BLaER1 (cell line): ENCODE measurements at regions not wholly inside any gene's neighbourhood (a gene's known extent, or its start where the extent isn't known, plus 50 kb on each side); places are given as distances from the start of the nearest gene placed in this dataset.

Experiments used
- H3K27ac ChIP-seq: shearing (Covaris generic); formaldehyde crosslinking; 2 replicates; pipeline ENCODE4 v1.8.1; 2022
- H3K27me3 ChIP-seq: shearing (Covaris generic); formaldehyde crosslinking; 2 replicates; pipeline ENCODE4 v1.8.1; 2022
- H3K36me3 ChIP-seq: shearing (Covaris generic); formaldehyde crosslinking; 2 replicates; pipeline ENCODE4 v1.8.1; 2022
- H3K4me1 ChIP-seq: shearing (Covaris generic); formaldehyde crosslinking; 2 replicates; pipeline ENCODE4 v1.8.1; 2022
- H3K4me2 ChIP-seq: shearing (Covaris generic); formaldehyde crosslinking; 2 replicates; pipeline ENCODE4 v1.8.1; 2022
- H3K4me3 ChIP-seq: shearing (Covaris generic); formaldehyde crosslinking; 2 replicates; pipeline ENCODE4 v1.8.1; 2022
- H3K9ac ChIP-seq: shearing (Covaris generic); formaldehyde crosslinking; 2 replicates; pipeline ENCODE4 v1.8.1; 2022
- H3K9me3 ChIP-seq: shearing (Covaris generic); formaldehyde crosslinking; 2 replicates; pipeline ENCODE4 v1.8.1; 2022
- H4K20me1 ChIP-seq: shearing (Covaris generic); formaldehyde crosslinking; 2 replicates; pipeline ENCODE4 v1.8.1; 2022
- Cebpa-rat ChIP-seq: shearing (Covaris generic); IDR thresholded peaks from 2 replicates; pipeline ENCODE4 v1.8.1; 2022

- Histone ChIP-seq H3K4me1 (peaks cover 74% of the 10 kb centered on the region), H3K4me2 (peak overlapping the region; percentile 98), H4K20me1 (peaks cover 75% of the 10 kb centered on the region), H3K4me3 (peak overlapping the region; percentile 100), H3K9ac (peak overlapping the region; percentile 96), H3K27ac (peak overlapping the region; percentile 93), H3K36me3 (peaks cover 7% of the 10 kb centered on the region; the same call in 1 of the 2 replicates), H3K9me3 (no peaks in the 10 kb centered on the region), H3K27me3 (no peaks in the 10 kb centered on the region)
- no peak for TF ChIP-seq Cebpa-rat
Measured at GRCh38 chr22:25402160-25402500, 162.3 kb upstream of the GRK3 start.

- peak overlapping the region; percentile 96 for H3K9ac ChIP-seq
- peaks cover 73% of the 10 kb centered on the region for H3K4me1 ChIP-seq
- peak overlapping the region; percentile 93 for H3K27ac ChIP-seq
- H3K4me3 ChIP-seq, result peak overlapping the region; percentile 100
- H3K27me3 ChIP-seq, result no peaks in the 10 kb centered on the region
- no peak for TF ChIP-seq Cebpa-rat
- no peaks in the 10 kb centered on the region for H3K9me3 ChIP-seq
- peaks cover 69% of the 10 kb centered on the region for H4K20me1 ChIP-seq
- H3K4me2 ChIP-seq, result peak overlapping the region; percentile 98
- peaks cover 5% of the 10 kb centered on the region; the same call in 1 of the 2 replicates for H3K36me3 ChIP-seq
Measured at GRCh38 chr22:25402501-25403283, 161.8 kb upstream of the GRK3 start.

GRCh38 chr22:25403284-25403810 is 161.1 kb upstream of the GRK3 start:
- no peak for TF ChIP-seq Cebpa-rat
- Histone ChIP-seq H3K9ac (peak overlapping the region; percentile 96), H3K27ac (peak overlapping the region; percentile 93), H3K9me3 (no peaks in the 10 kb centered on the region), H3K36me3 (no peaks in the 10 kb centered on the region), H3K4me1 (peaks cover 73% of the 10 kb centered on the region), H4K20me1 (peaks cover 63% of the 10 kb centered on the region), H3K4me3 (peak overlapping the region; percentile 100), H3K27me3 (no peaks in the 10 kb centered on the region), H3K4me2 (peak overlapping the region; percentile 98)

GRCh38 chr22:25403811-25404471 is 160.5 kb upstream of the GRK3 start:
- Histone ChIP-seq H3K4me3 (peak overlapping the region; percentile 100), H3K27me3 (no peaks in the 10 kb centered on the region), H4K20me1 (peaks cover 57% of the 10 kb centered on the region), H3K9ac (peak overlapping the region; percentile 96), H3K9me3 (no peaks in the 10 kb centered on the region), H3K4me2 (peak overlapping the region; percentile 98), H3K36me3 (no peaks in the 10 kb centered on the region), H3K4me1 (peaks cover 72% of the 10 kb centered on the region), H3K27ac (peak overlapping the region; percentile 93)
- no peak for TF ChIP-seq Cebpa-rat

GRCh38 chr22:25404556-25404927 is 159.9 kb upstream of the GRK3 start:
- TF ChIP-seq Cebpa-rat, result no peak
- Histone ChIP-seq H3K9ac (peak overlapping the region; percentile 96), H3K4me2 (peak overlapping the region; percentile 98), H3K36me3 (no peaks in the 10 kb centered on the region), H3K9me3 (no peaks in the 10 kb centered on the region), H4K20me1 (peaks cover 51% of the 10 kb centered on the region), H3K27ac (peak overlapping the region; percentile 93), H3K27me3 (no peaks in the 10 kb centered on the region), H3K4me3 (peak overlapping the region; percentile 100), H3K4me1 (peaks cover 72% of the 10 kb centered on the region)

- Histone ChIP-seq H4K20me1 (peaks cover 45% of the 10 kb centered on the region), H3K4me3 (peak overlapping the region; percentile 100), H3K9ac (peak overlapping the region; percentile 96), H3K36me3 (no peaks in the 10 kb centered on the region), H3K27me3 (no peaks in the 10 kb centered on the region), H3K9me3 (no peaks in the 10 kb centered on the region), H3K4me2 (peak overlapping the region; percentile 98), H3K4me1 (peaks cover 65% of the 10 kb centered on the region), H3K27ac (peak overlapping the region; percentile 93)
- no peak for TF ChIP-seq Cebpa-rat
Measured at GRCh38 chr22:25404928-25405816, 159.3 kb upstream of the GRK3 start.

GRCh38 chr22:25405841-25406509 is 158.5 kb upstream of the GRK3 start:
- no peak for TF ChIP-seq Cebpa-rat
- Histone ChIP-seq H3K9ac (peak overlapping the region; percentile 96), H3K36me3 (no peaks in the 10 kb centered on the region), H3K4me1 (peaks cover 62% of the 10 kb centered on the region), H3K9me3 (no peaks in the 10 kb centered on the region), H3K27ac (peak overlapping the region; percentile 93), H3K4me2 (peak overlapping the region; percentile 98), H3K27me3 (no peaks in the 10 kb centered on the region), H3K4me3 (peak overlapping the region; percentile 100), H4K20me1 (peaks cover 37% of the 10 kb centered on the region)

GRCh38 chr22:25406510-25407210 is 157.8 kb upstream of the GRK3 start:
- no peak overlapping the region for H3K9ac ChIP-seq
- no peak overlapping the region for H3K4me3 ChIP-seq
- no peak for TF ChIP-seq Cebpa-rat

More at GRCh38 chr22:25406510-25407210, 157.8 kb upstream of the GRK3 start:
- Histone ChIP-seq H3K36me3 (no peaks in the 10 kb centered on the region), H3K9me3 (no peaks in the 10 kb centered on the region), H3K27ac (no peak overlapping the region), H4K20me1 (peaks cover 30% of the 10 kb centered on the region), H3K4me2 (peak overlapping the region; percentile 98), H3K27me3 (no peaks in the 10 kb centered on the region), H3K4me1 (peaks cover 58% of the 10 kb centered on the region)
